GM13976 (cell line): ENCODE measurements at regions not wholly inside any gene's neighbourhood (a gene's known extent, or its start where the extent isn't known, plus 50 kb on each side); places are given as distances from the start of the nearest gene placed in this dataset.

Experiments used
- DNase-seq: peaks from one replicate; pipeline ENCODE4 v3.0.0; 2012; ENCODE audit warnings: low spot score
- CTCF ChIP-seq: IDR thresholded peaks from 2 replicates; pipeline ENCODE4 v1.5.1; 2012; ENCODE audit warnings: borderline replicate concordance, mild to moderate bottlenecking; ENCODE audit not compliant: insufficient read depth; ENCODE audit errors: extremely low read depth, missing control alignments, control extremely low read depth
- in situ Hi-C: fragments of 300-500 bp; cut with MboI; formaldehyde crosslinking; loops from one replicate; pipeline ENCODE4 v1.12.0; 2022; ENCODE audit warnings: low sequenced_read_pairs, mixed read lengths, inconsistent platforms; ENCODE audit not compliant: unreplicated experiment

GRCh38 chr3:106339551-106339950, 470.7 kb upstream of the CBLB start:
- no peak for DNase-seq
- no peak for TF ChIP-seq CTCF
- in situ Hi-C loops: no loop called here

DNA sequence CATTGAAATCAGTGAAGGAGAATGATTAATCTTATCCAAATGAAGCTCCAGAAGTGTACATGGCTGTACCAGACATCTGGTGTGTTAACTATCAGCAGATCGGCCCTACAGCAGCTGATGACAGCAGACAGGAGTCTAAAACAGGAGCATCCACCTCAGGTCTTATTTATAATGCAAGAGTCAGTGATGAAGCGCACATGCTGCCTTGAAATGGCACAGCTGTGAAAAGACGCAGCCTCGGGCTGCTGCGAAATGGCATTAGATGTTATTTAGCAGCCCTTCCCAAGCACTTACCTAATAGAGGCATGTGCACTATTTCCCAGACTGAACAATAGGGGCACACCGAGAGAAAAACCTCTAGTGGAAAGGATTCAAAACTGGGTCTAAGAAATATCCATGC, 472.3 kb upstream of the CBLB start:
- in situ Hi-C loops: no loop called here
- no peak for DNase-seq
- no peak for TF ChIP-seq CTCF

GRCh38 chr3:106341586-106342162, 472.9 kb upstream of the CBLB start:
- in situ Hi-C loops: no loop called here
- no peak for TF ChIP-seq CTCF
- DNase-seq: no peak

DNA sequence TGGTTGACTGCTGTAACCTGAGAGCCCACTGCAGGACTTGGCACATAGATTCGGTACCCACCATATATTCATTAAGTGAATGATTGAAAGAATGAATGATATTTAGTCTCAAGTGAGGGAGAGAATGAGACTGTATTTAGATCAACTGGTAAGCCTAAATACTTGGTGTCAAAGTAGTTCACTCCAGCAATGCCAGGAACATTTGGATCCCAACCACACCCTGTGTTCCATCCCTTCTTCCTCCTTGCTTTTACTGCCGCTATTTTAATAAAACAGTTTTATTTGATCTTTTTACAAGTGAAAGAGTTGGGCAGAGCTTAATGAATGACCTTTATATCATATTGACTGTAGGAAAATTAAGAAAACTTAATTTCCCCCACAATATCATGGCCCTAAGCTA, 473.6 kb upstream of the CBLB start:
- in situ Hi-C loops: no loop called here
- no peak for TF ChIP-seq CTCF
- no peak for DNase-seq

GRCh38 chr3:106343811-106344210, 475.0 kb upstream of the CBLB start:
- DNase-seq: no peak
- TF ChIP-seq CTCF: no peak
- in situ Hi-C loops: no loop called here

GRCh38 chr3:106345353-106346027, 476.7 kb upstream of the CBLB start:
- no peak for DNase-seq
- in situ Hi-C loops: no loop called here
- no peak for TF ChIP-seq CTCF
